GM21367 (cell line): ENCODE measurements at regions not wholly inside any gene's neighbourhood (a gene's known extent, or its start where the extent isn't known, plus 50 kb on each side); places are given as distances from the start of the nearest gene placed in this dataset.
"Not testable (repeated sequence)": the region's sequence is repeated elsewhere in the genome, so short reads cannot be mapped to it uniquely, and the experiment has no call there.

ENCODE experiments used
- ATAC-seq: cut with Tn5 transposase; IDR thresholded peaks from one replicate; pipeline ENCODE4 v1.9.1; 2021; ENCODE audit not compliant: unreplicated experiment

DNA sequence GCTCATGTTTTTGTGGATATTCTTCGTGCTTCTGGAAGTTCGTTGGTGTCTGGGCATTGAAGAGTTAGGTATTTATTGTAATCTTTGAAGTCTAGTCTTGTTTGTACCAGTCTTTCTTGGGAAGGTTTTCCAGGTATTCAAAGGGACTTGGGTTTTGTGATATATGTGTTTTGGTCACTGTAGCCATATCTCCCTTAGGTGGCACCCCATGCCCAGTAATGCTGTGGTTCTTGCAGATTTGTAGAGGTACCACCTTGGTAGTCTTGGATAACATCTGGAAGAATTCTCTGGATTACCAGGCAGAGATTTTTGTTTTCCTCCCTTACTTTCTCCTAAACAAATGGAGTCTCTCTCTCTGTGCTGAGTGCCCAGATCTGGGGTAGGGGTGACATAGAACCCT, 184.1 kb downstream of the TEX13C start:
- no peak for ATAC-seq

- no peak for ATAC-seq
Measured at GRCh38 chrX:125505207-125505606, 185.5 kb downstream of the TEX13C start.

- ATAC-seq: no peak
Measured at GRCh38 chrX:125507119-125507518, 187.4 kb downstream of the TEX13C start.

DNA sequence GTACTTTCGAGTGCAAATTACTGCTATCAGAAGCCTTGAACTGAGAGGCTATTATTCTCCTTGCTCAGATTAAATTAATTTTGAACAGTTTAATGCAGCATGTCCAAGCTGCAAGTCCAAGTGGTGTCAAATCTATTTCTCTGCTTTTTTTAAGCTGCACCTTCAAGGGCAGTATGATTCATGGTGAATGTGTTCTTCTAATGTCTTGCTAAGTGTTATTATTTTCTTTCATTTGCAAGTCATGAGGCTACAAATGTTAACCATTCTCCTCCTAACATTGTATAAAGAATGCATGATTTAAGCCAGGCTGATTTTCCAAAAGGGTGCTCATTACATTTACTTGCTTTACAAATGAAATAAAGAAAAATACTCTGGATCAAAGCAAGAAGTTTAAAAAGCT, 200.4 kb downstream of the TEX13C start:
- ATAC-seq: no peak

GRCh38 chrX:125522752-125523151, 203.1 kb downstream of the TEX13C start:
- ATAC-seq: no peak

GRCh38 chrX:125532411-125533089, 212.9 kb downstream of the TEX13C start:
- ATAC-seq: no peak

- ATAC-seq: no peak
Measured at GRCh38 chrX:125533352-125533751, 213.7 kb downstream of the TEX13C start.

DNA sequence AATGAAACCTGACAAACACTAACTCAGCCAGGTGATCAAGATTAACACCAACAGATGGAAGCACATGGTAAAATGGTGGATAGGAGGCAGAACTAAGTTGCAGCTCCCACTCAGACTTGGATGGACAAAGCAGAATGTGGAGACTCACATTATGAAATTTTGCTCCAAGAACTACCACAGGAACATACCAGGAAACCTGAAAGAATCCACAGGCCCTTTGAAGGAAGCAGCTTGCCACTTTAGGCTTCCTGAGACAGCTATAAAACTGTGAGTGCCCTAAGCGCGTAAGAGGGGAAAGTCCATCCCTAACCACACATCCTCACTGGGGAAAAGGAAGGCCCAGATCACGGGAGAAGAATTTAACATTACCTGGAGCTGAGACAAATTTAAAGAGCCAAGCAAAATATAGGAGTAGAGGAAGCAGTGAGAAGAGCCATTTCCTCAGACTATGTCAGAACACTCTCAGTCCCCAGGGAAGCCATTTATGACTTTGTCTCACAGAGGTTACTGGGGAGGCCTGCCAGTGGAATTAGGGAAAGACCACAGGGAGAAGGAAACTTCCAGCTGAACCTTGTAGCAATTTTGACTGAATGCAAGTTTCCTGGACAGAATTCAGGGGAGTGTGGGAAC, 224.5 kb downstream of the TEX13C start:
- no peak for ATAC-seq

DNA sequence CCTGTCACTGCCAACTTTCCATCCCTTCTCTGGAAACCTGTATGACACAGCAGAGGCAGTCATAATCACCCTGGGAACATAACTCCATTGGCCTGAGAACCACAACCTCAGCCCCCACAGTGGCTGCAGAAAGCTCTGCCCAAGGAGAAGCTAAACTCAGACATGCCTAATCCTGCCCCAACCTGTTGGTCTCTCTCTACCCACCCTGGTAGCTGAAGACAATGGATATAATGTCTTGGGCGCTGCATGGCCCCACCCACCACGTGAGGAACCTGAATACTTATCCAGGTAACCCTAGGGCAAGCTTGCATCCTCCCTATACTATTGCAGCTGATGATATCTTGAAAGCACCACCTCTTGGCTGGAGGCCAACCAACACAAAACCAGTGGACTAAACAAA, 225.2 kb downstream of the TEX13C start:
- ATAC-seq: no peak

DNA sequence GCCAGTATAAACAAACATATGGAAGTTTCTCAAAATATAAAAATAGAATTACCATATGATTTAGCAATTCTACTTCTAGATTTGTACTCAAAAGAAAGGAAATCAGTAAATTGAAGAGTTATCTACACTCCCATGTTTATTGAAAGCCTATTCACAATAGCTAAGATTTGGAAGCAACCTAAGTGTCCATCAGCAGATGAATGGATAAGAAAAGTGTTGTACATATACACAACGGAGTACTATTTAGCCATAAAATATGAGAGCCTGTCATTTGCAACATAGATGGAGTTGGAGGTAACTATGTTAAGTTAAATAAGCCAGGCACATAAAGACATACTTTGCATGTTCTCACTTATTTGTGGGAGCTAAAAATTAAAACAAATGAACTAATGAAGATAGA, 257.8 kb downstream of the TEX13C start:
- ATAC-seq: no peak

DNA sequence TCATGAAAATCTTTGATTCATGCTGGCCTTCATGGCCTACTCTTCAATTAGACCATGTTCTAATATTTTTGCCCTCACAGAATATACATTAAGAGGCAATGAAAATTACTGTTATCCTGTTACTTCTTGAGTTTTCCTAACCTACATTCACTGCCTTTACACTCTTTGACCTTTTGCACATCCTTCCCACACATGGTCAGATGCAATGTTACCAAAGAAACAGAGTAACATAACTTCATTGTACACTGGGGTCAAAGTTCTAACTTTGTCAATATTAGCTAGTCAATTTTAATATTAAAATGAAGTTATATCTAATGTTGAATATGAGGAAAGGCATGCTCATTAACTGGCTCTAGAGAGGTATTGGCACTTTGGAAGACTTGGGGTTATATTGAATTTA, 284.8 kb downstream of the TEX13C start:
- no peak for ATAC-seq

GRCh38 chrX:125605145-125605544, 285.5 kb downstream of the TEX13C start:
- ATAC-seq: no peak

DNA sequence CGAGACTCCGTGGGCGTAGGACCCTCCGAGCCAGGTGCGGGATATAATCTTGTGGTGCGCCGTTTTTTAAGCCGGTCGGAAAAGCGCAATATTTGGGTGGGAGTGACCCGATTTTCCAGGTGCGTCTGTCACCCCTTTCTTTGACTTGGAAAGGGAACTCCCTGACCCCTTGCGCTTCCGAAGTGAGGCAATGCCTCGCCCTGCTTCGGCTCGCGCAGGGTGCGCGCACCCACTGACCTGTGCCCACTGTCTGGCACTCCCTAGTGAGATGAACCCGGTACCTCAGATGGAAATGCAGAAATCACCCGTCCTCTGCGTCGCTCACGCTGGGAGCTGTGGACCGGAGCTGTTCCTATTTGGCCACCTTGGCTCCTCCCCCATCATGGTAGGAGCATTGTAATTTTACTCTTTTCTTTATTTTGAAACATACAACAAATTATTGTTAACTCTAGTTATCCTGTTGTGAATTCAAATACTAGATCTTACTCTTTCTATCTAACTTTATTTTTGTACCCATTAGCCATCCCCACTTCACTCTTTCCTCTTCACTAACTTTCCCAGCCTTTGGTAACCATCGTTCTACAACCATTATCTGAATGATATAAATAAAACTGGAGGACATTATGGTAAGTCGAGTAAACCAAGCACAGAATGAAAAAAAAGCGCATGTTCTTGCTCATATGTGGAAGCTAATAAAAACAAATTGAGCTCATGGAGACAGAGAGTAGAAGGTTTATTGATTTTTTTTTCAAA, 295.1 kb downstream of the TEX13C start:
- not testable (repeated sequence) for ATAC-seq

DNA sequence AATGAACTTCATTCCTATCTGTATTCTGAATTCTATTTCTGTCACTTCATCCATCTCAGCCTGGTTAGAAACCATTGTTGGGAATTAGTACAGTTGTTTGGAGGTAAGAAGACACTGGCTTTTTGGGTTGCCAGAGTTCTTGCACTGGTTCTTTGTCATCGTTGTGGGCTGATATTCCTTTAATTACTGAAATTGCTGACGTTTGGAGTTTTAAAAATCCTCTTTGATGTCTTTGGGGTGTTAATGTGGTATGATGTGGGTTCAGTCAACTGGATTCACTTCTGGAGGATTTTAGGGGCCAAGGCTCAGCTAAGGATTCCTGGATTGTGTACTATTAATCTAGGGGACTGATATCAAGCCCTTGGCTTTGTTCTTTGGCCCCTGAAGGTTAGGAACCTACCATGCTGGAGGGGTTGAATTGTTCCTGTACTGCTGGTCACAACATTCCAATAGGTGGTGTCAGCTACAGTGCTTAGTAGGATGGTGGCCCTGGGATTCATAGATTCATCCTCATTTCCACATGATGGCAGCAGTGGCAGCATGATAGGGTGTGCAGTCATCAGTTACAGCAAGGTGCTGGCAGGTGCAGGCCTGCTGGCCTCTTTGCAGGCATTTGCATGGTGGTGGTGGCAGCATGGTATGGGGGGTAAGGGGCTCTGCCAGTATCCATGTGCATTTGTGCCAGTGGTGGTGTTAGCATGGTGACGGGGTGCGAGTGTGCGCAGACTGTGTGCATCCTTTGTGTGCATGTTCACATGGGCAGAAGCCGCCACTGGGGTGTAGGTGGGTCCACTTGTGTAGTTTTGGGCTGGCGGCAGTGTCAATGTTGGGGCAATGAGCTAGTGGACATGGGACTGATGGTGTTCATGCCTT, 301.3 kb downstream of the TEX13C start:
- ATAC-seq: no peak

DNA sequence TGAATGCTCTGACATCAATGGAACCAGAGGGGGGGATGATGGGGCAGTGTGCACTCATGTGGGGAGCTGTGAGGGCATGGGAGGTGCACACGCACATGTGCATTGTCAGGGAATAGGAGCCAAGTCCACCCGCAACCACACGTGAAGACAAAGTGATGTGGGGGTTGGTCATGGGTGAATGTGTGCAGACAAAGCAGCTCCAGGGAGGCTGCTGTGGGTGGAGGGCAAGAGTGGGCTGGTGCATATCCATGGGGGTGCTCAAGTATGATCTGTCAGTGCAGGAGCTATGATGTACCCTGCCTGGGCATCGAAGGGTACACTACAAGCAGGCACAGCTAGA, 301.9 kb downstream of the TEX13C start:
- no peak for ATAC-seq

DNA sequence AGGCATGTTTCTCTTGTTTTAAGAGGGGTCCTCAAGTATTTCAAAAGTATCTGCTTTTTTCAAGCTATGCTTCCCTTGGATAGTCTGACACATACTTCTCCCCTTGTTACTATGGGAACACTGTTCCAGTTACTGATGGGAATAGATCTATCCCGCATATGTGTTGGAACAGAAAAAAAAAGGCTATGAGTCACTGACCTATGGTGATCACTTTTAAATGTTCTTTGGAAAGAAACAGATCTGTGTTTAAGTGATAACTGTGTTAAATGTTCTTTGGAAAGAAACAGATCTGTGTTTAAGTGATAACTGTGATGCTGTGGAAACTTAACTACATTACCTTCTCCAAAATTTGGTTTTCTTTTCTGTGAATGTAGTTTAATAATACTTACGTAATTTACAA, 303.2 kb downstream of the TEX13C start:
- ATAC-seq: no peak

DNA sequence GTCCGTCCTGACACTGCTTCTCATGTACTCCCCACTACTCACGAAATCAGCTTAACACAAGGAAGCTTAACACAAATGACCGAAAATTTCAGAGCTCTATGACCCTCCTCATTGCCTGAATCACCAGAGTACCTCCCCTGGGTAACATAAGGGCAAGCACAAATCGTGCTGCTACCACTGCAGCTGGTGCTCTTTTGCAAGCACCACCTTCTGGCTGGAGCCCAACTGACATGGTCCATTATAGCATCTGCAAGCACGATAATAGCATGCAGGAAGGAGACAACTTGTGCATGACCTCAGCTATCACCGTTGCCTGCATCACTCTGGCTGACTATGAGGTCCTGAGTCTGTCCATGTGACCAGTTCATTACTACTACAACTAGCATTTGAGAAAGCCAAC, 308.0 kb downstream of the TEX13C start:
- no peak for ATAC-seq

GRCh38 chrX:125628435-125628834, 308.8 kb downstream of the TEX13C start:
- no peak for ATAC-seq

- no peak for ATAC-seq
Measured at GRCh38 chrX:125641405-125641804, 321.7 kb downstream of the TEX13C start.

DNA sequence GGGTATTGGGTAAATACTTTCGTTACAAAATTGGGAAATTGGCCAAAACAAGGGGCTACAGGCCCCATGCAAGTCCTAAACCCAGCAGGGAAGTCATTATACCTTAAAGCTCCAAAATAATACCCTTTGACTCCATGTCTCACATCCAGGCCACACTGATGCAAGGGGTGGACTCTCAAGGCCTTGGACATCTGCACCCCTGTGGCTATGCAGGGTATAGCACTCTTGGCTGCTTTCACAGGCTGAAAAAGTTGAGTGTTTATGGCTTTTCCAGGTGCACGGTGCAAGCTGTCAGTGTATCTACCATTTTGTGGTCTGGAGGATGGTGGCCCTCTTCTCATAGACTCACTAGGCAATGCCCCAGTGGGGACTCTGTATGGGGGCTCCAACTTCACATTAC, 326.5 kb downstream of the TEX13C start:
- ATAC-seq: no peak

GRCh38 chrX:125651426-125651825, 331.8 kb downstream of the TEX13C start:
- ATAC-seq: no peak
